ENCODE measurements at regions not wholly inside any gene's neighbourhood (a gene's known extent, or its start where the extent isn't known, plus 50 kb on each side); places are given as distances from the start of the nearest gene placed in this dataset.

DNA sequence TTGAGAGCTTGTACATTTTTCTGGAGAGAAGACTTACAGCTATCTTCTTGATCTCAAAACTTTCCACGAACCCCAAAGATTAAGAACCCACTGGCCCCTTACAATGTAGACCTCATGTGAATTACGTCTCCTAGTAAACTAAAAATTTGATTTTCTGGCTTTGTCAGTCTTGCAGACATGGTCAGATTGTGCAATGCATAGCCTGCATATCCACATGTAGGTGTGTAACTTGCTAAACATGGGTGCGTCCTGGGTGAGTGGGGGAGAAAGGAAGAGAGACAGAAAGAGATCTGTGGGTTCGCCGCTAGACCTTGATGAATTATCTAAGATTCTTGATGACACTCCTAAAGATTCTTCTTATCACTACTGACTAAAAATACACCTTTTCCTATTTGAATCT lies 561.2 kb upstream of the MDFIC2 start:
- Histone ChIP-seq H3K27me3 (ENCODE audit: control insufficient read depth in 2 of 2, insufficient read depth in 2 of 2, low read length in 2 of 2) (peaks cover 0 to 4% of the 10 kb centered on the region in 2 experiments; a peak in 1 of 5 replicates), H2AFZ (ENCODE audit: low read depth, low read length) (no peak overlapping the region), H3K9me3 (replicated peaks; ENCODE audit: control insufficient read depth, insufficient read depth, low read depth, low read length) (no peaks in the 10 kb centered on the region), H3K4me3 (no peak overlapping the region), H4K20me1 (replicated peaks; ENCODE audit: control insufficient read depth, insufficient read depth, low read length) (no peaks in the 10 kb centered on the region), H3K4me1 (replicated peaks in 1 of 2; ENCODE audit: control insufficient read depth in 2 of 2, insufficient read depth in 2 of 2, low read length in 2 of 2) (no peaks in the 10 kb centered on the region), H3K27ac (ENCODE audit: extremely low read depth, low read depth, low read length) (no peak overlapping the region), H3K9me1 (ENCODE audit: control insufficient read depth, insufficient read depth, low read length) (no peaks in the 10 kb centered on the region), H3K9ac (ENCODE audit: insufficient read depth in 1 of 2, low read depth in 2 of 2, low read length in 2 of 2) (no peak overlapping the region), H3K36me3 (ENCODE audit: control insufficient read depth, insufficient read depth, low read length) (no peaks in the 10 kb centered on the region), H3K79me2 (ENCODE audit: control insufficient read depth, insufficient read depth, low read length) (no peaks in the 10 kb centered on the region), H3K4me2 (ENCODE audit: insufficient read depth, low read length) (no peak overlapping the region)
- intact Hi-C loops (cut with micrococcal nuclease), result no loop called here
- POLR2A ChIA-PET, result interaction anchor here (1.0 kb wide), 1 partner anchor 37 kb away, joined by 5 read pairs; no protein-coding TSS in a partner anchor
- CTCF ChIA-PET (ENCODE audit: low intra/inter-chr PET ratio), result no interaction called here
- in situ Hi-C loops (cut with MboI), result no loop called here
- no peak for TF ChIP-seq NFATC3 (IDR thresholded peaks at IDR 0.05)
- no peak for TF ChIP-seq NONO (IDR thresholded peaks at IDR 0.05; ENCODE audit: low read depth in 2 of 2, low read length in 1 of 2)
- TF ChIP-seq, protein P1, sequence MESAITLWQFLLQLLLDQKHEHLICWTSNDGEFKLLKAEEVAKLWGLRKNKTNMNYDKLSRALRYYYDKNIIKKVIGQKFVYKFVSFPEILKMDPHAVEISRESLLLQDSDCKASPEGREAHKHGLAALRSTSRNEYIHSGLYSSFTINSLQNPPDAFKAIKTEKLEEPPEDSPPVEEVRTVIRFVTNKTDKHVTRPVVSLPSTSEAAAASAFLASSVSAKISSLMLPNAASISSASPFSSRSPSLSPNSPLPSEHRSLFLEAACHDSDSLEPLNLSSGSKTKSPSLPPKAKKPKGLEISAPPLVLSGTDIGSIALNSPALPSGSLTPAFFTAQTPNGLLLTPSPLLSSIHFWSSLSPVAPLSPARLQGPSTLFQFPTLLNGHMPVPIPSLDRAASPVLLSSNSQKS (CRISPR knock-in tag; IDR thresholded peaks at IDR 0.05), result no peak
- TF ChIP-seq ZBTB7A (IDR thresholded peaks at IDR 0.05; ENCODE audit: borderline replicate concordance, control insufficient read depth, low read depth, low read length), result no peak
- no peak for TF ChIP-seq FUS (optimal IDR thresholded peaks at IDR 0.05; ENCODE audit: low read depth, low read length)
- TF ChIP-seq SRSF3 (IDR thresholded peaks at IDR 0.05; ENCODE audit: insufficient read depth, low read length), result no peak
- TF ChIP-seq, protein P2, sequence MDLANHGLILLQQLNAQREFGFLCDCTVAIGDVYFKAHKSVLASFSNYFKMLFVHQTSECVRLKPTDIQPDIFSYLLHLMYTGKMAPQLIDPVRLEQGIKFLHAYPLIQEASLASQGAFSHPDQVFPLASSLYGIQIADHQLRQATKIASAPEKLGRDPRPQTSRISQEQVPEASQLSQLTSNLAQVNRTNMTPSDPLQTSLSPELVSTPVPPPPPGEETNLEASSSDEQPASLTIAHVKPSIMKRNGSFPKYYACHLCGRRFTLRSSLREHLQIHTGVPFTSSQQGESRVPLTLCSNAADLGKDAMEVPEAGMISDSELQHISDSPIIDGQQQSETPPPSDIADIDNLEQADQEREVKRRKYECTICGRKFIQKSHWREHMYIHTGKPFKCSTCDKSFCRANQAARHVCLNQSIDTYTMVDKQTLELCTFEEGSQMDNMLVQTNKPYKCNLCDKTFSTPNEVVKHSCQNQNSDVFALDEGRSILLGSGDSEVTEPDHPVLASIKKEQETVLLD (IDR thresholded peaks at IDR 0.05), result no peak
- TF ChIP-seq ETV6 (IDR thresholded peaks at IDR 0.05; ENCODE audit: borderline replicate concordance in 1 of 2, low read depth in 2 of 2, low read length in 1 of 2), result no peak
- no peak for TF ChIP-seq ETV6 (CRISPR knock-in tag; IDR thresholded peaks at IDR 0.05; ENCODE audit: borderline replicate concordance)
- no peak for TF ChIP-seq ZEB2 (IDR thresholded peaks at IDR 0.05)
- TF ChIP-seq, protein P3, sequence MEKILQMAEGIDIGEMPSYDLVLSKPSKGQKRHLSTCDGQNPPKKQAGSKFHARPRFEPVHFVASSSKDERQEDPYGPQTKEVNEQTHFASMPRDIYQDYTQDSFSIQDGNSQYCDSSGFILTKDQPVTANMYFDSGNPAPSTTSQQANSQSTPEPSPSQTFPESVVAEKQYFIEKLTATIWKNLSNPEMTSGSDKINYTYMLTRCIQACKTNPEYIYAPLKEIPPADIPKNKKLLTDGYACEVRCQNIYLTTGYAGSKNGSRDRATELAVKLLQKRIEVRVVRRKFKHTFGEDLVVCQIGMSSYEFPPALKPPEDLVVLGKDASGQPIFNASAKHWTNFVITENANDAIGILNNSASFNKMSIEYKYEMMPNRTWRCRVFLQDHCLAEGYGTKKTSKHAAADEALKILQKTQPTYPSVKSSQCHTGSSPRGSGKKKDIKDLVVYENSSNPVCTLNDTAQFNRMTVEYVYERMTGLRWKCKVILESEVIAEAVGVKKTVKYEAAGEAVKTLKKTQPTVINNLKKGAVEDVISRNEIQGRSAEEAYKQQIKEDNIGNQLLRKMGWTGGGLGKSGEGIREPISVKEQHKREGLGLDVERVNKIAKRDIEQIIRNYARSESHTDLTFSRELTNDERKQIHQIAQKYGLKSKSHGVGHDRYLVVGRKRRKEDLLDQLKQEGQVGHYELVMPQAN (IDR thresholded peaks at IDR 0.05; ENCODE audit: borderline replicate concordance), result no peak
- TF ChIP-seq HCFC1 (IDR thresholded peaks at IDR 0.05; ENCODE audit: low read depth, low read length), result no peak
- TF ChIP-seq NFE2L1 (tag; IDR thresholded peaks at IDR 0.05; ENCODE audit: borderline replicate concordance, low read depth), result no peak
- no peak for TF ChIP-seq ZNF253 (CRISPR knock-in tag; conservative IDR thresholded peaks at IDR 0.05)
- no peak for TF ChIP-seq ZKSCAN1 (IDR thresholded peaks at IDR 0.05; ENCODE audit: low read depth, low read length)
- TF ChIP-seq, protein P4, sequence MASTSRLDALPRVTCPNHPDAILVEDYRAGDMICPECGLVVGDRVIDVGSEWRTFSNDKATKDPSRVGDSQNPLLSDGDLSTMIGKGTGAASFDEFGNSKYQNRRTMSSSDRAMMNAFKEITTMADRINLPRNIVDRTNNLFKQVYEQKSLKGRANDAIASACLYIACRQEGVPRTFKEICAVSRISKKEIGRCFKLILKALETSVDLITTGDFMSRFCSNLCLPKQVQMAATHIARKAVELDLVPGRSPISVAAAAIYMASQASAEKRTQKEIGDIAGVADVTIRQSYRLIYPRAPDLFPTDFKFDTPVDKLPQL (IDR thresholded peaks at IDR 0.05; ENCODE audit: extremely low read depth, insufficient read length), result no peak
- ATAC-seq (no peak), FAIRE-seq (no peak), DNase-seq (ENCODE audit: extremely low read depth in 1 of 4, low spot score in 3 of 4) (no peak)
- no TSS peak for BruUV-seq (replicated peaks)
- 3% methylated on average over 5 of the region's 5 CpGs for WGBS (ENCODE audit: insufficient coverage, low coverage, missing lambda C conversion rate)
